ENCODE measurements at regions not wholly inside any gene's neighbourhood (a gene's known extent, or its start where the extent isn't known, plus 50 kb on each side); places are given as distances from the start of the nearest gene placed in this dataset.

- Histone ChIP-seq H4K20me1 (replicated peaks; ENCODE audit: control insufficient read depth, extremely low read depth, insufficient read depth, low read length) (no peaks in the 10 kb centered on the region), H3K4me3 (replicated peaks in 1 of 3; ENCODE audit: insufficient read depth in 1 of 3, low read depth in 1 of 3, low read length in 3 of 3) (no peak overlapping the region), H3K4me1 (ENCODE audit: control insufficient read depth, extremely low read depth, insufficient read depth, low read length) (no peaks in the 10 kb centered on the region), H3K79me2 (ENCODE audit: control insufficient read depth, insufficient read depth, low read length) (no peaks in the 10 kb centered on the region), H3K36me3 (ENCODE audit: control insufficient read depth in 2 of 2, extremely low read depth in 1 of 2, insufficient read depth in 2 of 2, low read length in 2 of 2) (no peaks in the 10 kb centered on the region), H3K9ac (replicated peaks; ENCODE audit: extremely low read depth, insufficient read depth, low read length) (no peak overlapping the region), H3K9me1 (replicated peaks; ENCODE audit: control insufficient read depth, extremely low read depth, insufficient read depth, low read length) (no peaks in the 10 kb centered on the region), H3K27ac (ENCODE audit: insufficient read depth, low read depth, low read length) (no peak overlapping the region), H3K4me2 (ENCODE audit: insufficient read depth, low read length) (no peak overlapping the region), H2AFZ (ENCODE audit: low read depth, low read length) (no peak overlapping the region), H3K27me3 (ENCODE audit: control insufficient read depth in 2 of 2, insufficient read depth in 2 of 2, low read length in 2 of 2) (peaks cover 15 to 26% of the 10 kb centered on the region in 2 experiments), H3K9me3 (replicated peaks; ENCODE audit: control insufficient read depth, insufficient read depth, low read length) (no peaks in the 10 kb centered on the region)
- ChIA-PET POLR2A (no interaction called here), CTCF (interaction anchor here (0.6 to 3.2 kb wide), 15 partner anchors 84 to 1973 kb away, joined by 3 to 22 read pairs (median 4); partner anchors contain the start of gene COL1A2)
- peak; percentile 58 for DNase-seq (ENCODE audit: low read depth, low spot score)
- peak; percentile 92 for FAIRE-seq
- intact Hi-C loops (cut with micrococcal nuclease), result loop anchor here (1.0 to 10.0 kb wide), 8 partner anchors 187 to 722 kb away; partner anchors contain the start of gene COL1A2
- no TSS peak for BruUV-seq (replicated peaks)
- dilution Hi-C loops (cut with MboI; ENCODE audit: extremely low pct_ligation_motif_present, low sequenced_read_pairs), result no loop called here
- TF ChIP-seq EZH2 (IDR thresholded peaks at IDR 0.05; ENCODE audit: borderline replicate concordance, low read depth, low read length, severe bottlenecking) (no peak), JUN (IDR thresholded peaks at IDR 0.05; ENCODE audit: borderline replicate concordance, insufficient read depth, insufficient read length, low read depth) (no peak), CTCF (IDR thresholded peaks at IDR 0.05; ENCODE audit: extremely low read depth in 1 of 2, insufficient read depth in 1 of 2, low read depth in 1 of 2, low read length in 2 of 2) (peak; percentile 71 to 72), MYC (IDR thresholded peaks at IDR 0.05; ENCODE audit: low read depth, low read length) (no peak), POLR2AphosphoS5 (IDR thresholded peaks at IDR 0.05; ENCODE audit: insufficient read depth, low read depth, low read length) (no peak), GATA2 (IDR thresholded peaks at IDR 0.05; ENCODE audit: insufficient read depth, insufficient read length, low read depth, low read length) (no peak), POLR2A (IDR thresholded peaks at IDR 0.05; ENCODE audit: low read depth, low read length) (no peak), MAX (IDR thresholded peaks at IDR 0.05; ENCODE audit: insufficient read depth, insufficient read length) (no peak), FOS (IDR thresholded peaks at IDR 0.05; ENCODE audit: borderline replicate concordance, insufficient read depth, low read length) (no peak)
Observed at GRCh38 chr7:93715234-93715633, 140.7 kb upstream of the CALCR start.

Measured in endothelial cell of umbilical vein (primary cell).